Stomach smooth muscle (tissue), 2 donors: ENCODE measurements at regions not wholly inside any gene's neighbourhood (a gene's known extent, or its start where the extent isn't known, plus 50 kb on each side); places are given as distances from the start of the nearest gene placed in this dataset.

ENCODE experiments used
- H3K27ac ChIP-seq: one replicate; pipeline ENCODE4 v1.7.0; 2013; ENCODE audit warnings: mild to moderate bottlenecking, low read length, inconsistent platforms
- H3K27me3 ChIP-seq, 2 donors: one replicate each; pipeline ENCODE4 v1.7.0; 2013; ENCODE audit warnings: low read length in 2 of 2; ENCODE audit not compliant: insufficient read depth in 2 of 2, control insufficient read depth in 1 of 2
- H3K36me3 ChIP-seq, 2 donors: one replicate each; pipeline ENCODE4 v1.7.0; 2013; ENCODE audit warnings: low read length in 2 of 2; ENCODE audit not compliant: control insufficient read depth in 2 of 2, insufficient read depth in 2 of 2
- H3K4me1 ChIP-seq: one replicate; pipeline ENCODE4 v1.7.0; 2013; ENCODE audit warnings: low read length; ENCODE audit not compliant: control insufficient read depth, insufficient read depth
- H3K4me3 ChIP-seq, 2 donors: one replicate each; pipeline ENCODE4 v1.7.0; 2013; ENCODE audit warnings: low read length in 2 of 2
- H3K9ac ChIP-seq, 2 donors: one replicate each; pipeline ENCODE4 v1.7.0; 2013; ENCODE audit warnings: low read length in 2 of 2, mild to moderate bottlenecking in 1 of 2
- H3K9me3 ChIP-seq, 2 donors: one replicate each; pipeline ENCODE4 v1.7.0; 2013; ENCODE audit warnings: low read length in 2 of 2; ENCODE audit not compliant: control insufficient read depth in 2 of 2
- donor health status: healthy.
- donor health status: Pancreatic carcinoma.

DNA sequence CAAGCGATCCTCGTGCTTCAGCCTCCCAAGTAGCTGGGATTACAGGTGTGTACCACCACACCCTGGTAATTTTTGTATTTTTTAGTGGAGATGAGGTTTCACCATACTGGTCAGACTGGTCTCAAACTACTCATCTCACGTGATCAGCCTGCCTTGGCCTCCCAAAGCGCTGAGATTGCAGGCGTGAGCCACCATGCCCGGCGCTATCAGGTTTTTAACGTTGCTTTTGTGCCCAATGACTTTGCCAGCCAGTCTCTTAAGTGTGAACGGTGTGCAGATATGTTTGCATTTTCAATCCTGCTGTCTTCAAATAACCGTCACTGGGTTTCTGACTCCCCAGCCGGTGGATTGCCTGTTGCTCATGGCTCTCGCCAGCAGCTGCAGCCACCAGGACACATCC lies 201.8 kb upstream of the PPP2R2D start:
- Histone ChIP-seq H3K36me3 (no peaks in the 10 kb centered on the region), H3K9ac (no peak overlapping the region), H3K4me3 (no peak overlapping the region), H3K9me3 (no peaks in the 10 kb centered on the region), H3K27ac (no peak overlapping the region), H3K27me3 (peaks cover 0 to 8% of the 10 kb centered on the region in 2 donors), H3K4me1 (no peaks in the 10 kb centered on the region)

DNA sequence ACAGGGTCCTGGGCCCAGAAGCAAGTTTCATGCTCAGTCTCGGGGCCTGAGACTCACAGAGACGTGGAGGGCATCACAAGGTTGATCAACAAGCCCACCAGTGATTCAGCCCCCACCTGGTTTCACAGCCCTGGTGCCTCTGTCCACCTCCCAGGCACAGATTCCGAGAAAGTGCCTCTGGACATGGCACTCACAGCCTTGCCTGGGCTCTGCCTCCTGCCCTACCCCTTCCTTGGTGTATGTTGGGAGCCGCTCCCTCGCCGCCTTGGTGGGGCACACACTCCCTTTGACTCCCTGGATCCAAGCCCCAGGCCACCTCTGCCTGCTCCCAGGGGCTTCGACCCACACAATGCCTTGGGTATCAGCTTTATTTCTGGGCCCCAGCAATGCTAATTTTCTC lies 200.8 kb upstream of the PPP2R2D start:
- Histone ChIP-seq H3K9ac (no peak overlapping the region), H3K27me3 (peaks cover 0 to 8% of the 10 kb centered on the region in 2 donors), H3K36me3 (no peaks in the 10 kb centered on the region), H3K27ac (no peak overlapping the region), H3K9me3 (no peaks in the 10 kb centered on the region), H3K4me3 (no peak overlapping the region), H3K4me1 (no peaks in the 10 kb centered on the region)

DNA sequence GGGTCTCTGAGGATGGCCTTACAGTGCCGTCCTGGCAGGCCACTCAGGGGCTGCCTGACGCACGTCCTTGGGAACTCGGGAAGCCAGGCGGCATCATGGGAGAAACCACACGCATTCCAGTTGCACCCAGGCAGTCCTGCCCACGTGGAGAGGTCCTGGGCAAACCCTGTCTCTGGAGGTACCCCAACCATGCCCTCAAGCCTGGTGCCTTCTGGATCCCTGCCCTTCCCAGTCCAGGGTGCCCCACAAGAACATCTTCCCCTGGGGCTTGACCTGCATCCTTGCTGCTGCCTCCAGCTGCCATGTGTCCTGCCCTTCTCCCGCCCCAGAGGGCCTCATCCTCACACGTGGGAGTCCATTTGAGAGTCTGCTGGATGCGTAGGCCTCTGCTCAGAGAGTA lies 200.3 kb upstream of the PPP2R2D start:
- Histone ChIP-seq H3K27me3 (peaks cover 0 to 7% of the 10 kb centered on the region in 2 donors), H3K27ac (no peak overlapping the region), H3K9ac (no peak overlapping the region), H3K4me1 (no peaks in the 10 kb centered on the region), H3K9me3 (no peaks in the 10 kb centered on the region), H3K4me3 (no peak overlapping the region), H3K36me3 (no peaks in the 10 kb centered on the region)

DNA sequence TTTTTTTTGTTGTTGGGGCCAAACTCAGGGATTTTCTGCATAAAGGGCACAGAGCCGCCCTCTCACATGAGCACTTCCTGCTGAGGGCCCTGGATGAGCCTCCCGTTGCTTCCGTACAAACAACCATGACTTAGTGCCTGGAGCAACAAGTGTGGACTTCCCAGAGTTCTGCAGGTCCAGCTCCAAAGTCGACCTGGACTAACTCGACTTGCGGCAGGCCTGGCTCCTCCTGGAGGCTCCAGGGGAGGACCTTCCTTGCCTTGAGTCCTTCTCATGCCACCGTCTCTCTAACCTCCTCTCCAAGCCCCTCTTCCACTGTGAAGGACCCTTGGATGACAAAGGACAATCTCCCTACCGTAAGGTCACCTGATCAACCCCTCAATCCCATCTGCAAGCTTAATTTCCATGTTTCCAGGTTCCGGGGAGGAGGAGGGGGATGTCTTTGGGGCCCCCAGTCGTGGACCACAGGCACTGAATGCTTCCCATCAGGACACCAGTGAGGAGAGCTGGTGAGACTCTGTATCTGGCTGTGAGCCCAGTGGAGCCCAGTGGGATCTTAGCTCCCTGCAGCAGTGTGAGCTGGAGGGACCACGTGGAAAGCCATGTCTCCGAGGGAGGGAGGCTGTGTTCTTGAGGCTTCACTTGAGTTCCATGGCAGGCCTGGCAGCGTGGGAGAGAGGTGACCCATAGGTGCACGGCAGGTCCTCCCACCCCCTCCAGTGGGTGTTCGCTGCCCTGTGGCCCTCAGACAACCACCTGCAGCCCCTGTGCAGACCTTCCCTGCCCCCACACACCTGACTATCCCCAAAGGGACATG lies 199.5 kb upstream of the PPP2R2D start:
- Histone ChIP-seq H3K36me3 (no peaks in the 10 kb centered on the region), H3K9ac (no peak overlapping the region), H3K27ac (no peak overlapping the region), H3K4me3 (no peak overlapping the region), H3K9me3 (peaks cover 0 to 1% of the 10 kb centered on the region in 2 donors), H3K4me1 (no peaks in the 10 kb centered on the region), H3K27me3 (peaks cover 0 to 6% of the 10 kb centered on the region in 2 donors)

DNA sequence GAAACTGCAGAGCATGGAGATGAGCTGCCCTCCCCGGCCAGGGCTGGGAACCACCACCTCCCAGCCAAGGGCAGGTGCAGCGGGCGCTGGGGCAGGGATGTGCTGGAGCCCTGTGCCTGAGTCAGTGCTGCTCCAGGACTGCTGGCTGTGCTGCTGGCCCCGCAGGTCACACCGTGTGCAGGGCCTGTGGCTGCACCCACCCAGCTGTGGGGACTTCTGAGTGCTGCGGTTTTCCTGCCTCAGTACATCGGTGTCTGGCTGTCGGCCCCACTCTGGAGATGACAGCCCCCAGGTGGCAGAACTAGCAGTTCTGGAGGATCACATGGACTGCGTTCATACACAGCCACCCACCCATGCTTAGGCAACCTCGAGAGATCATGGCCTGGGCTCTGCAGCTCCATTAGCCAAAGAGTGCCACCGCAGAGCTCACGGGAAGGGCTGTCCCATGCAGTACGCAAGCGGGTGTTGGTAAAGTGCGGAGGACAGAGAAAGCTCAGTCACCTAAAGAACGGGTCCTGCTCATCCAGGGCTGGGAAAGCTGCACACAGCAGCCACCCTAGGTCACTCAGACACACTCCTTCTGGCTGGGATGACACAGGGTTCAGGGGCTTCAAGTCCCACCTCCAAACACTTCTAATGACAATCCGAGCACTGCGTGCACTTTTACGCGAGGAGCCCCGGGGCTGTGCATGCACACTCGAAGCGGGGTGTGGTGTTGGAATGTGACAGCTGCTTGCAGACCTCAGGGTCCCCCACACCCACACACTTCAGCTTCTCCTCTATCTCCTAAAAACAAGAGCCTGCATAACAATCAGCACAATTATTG lies 198.1 kb upstream of the PPP2R2D start:
- H3K4me1 ChIP-seq, result no peaks in the 10 kb centered on the region
- H3K27ac ChIP-seq, result no peak overlapping the region
- peaks cover 0 to 6% of the 10 kb centered on the region in 2 donors for H3K27me3 ChIP-seq
- no peak overlapping the region for H3K9ac ChIP-seq
- no peaks in the 10 kb centered on the region for H3K36me3 ChIP-seq
- no peak overlapping the region for H3K4me3 ChIP-seq
- H3K9me3 ChIP-seq, result peaks cover 6 to 14% of the 10 kb centered on the region in 2 donors

DNA sequence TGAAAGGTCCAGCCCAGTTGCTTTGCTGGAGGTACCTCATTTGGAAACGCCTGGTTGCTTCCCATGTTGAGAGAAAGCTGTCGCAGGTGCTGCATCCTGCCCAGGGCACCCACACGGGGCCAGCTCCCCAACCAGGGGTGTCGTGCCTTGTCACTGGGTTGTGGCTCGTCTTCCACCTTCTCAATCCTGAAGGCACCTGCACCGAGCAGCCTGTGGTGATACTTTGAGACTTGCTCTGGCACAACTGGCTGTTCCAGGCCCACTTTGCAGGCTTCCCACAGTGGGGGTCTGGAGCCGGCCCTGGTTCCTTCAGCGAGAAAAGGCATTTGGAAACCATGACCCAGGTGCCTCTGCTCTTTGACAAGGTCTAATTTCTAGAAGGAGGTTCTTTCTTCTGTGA lies 197.3 kb upstream of the PPP2R2D start:
- Histone ChIP-seq H3K9ac (no peak overlapping the region), H3K27ac (no peak overlapping the region), H3K9me3 (peaks cover 6 to 15% of the 10 kb centered on the region in 2 donors), H3K4me3 (no peak overlapping the region), H3K4me1 (no peaks in the 10 kb centered on the region), H3K36me3 (no peaks in the 10 kb centered on the region), H3K27me3 (peaks cover 0 to 6% of the 10 kb centered on the region in 2 donors)

DNA sequence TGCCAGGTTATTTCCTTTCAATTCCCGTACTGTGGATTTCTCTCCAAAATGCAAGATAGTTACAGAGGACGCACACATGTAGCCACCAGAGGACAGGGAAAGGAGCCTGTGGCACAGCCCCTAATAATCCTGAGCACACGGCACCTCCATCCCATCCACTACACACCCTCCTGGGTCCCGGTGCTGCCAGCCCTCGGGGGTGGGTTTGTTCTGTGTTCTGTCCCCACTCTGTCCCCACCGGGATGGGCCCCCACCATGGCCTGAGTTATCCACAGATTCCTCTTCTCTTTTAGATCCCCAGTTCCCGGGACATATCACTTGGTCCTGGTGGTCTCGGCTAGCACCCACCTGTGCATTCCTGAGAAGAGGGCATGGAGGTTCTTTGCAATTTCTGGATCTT lies 196.9 kb upstream of the PPP2R2D start:
- H3K36me3 ChIP-seq, result no peaks in the 10 kb centered on the region
- no peak overlapping the region for H3K9ac ChIP-seq
- H3K27ac ChIP-seq, result no peak overlapping the region
- H3K4me1 ChIP-seq, result no peaks in the 10 kb centered on the region
- no peak overlapping the region for H3K4me3 ChIP-seq
- peaks cover 0 to 6% of the 10 kb centered on the region in 2 donors for H3K27me3 ChIP-seq
- peaks cover 6 to 15% of the 10 kb centered on the region in 2 donors for H3K9me3 ChIP-seq

DNA sequence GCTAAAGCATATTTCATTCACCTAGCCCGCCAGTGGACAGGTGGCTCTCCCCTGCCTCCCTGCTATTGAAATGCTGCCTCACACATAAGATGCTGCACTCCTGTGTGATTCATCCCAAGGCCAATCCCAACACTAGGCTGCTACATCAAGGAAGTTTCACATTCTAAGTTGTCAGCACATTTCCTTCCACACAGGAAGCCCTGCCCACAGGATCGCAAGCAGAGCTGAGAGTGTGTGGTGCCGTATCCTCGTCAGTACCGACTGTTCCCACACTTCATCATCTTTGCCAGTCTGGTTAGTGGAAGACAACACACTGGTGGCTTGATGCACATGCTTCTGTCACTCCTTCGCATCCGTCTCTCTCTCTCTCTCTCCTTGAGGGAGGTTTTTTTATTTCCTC lies 194.3 kb upstream of the PPP2R2D start:
- Histone ChIP-seq H3K9me3 (peaks cover 6 to 15% of the 10 kb centered on the region in 2 donors), H3K4me3 (no peak overlapping the region), H3K4me1 (no peaks in the 10 kb centered on the region), H3K27me3 (peaks cover 0 to 5% of the 10 kb centered on the region in 2 donors), H3K27ac (no peak overlapping the region), H3K36me3 (no peaks in the 10 kb centered on the region), H3K9ac (no peak overlapping the region)

DNA sequence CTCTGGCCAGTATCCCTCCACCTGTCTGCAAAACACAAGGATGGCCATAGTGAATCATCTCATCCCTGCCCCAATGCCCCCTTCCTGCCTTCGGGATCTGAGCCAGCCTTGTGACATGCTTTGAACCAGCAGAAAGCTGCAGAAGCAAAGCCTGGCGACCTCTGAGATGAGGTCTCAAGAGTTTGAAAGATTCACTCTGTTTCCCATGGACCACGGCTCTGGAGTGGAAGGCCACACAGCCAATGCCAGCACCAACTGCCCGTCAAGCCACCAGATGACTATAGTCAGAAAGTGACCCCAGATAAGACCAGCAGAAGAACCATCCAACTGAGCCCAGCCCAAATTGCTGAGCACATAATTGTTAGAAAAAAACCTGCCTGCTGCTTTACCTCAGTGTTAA lies 193.9 kb upstream of the PPP2R2D start:
- peaks cover 0 to 5% of the 10 kb centered on the region in 2 donors for H3K27me3 ChIP-seq
- H3K4me1 ChIP-seq, result no peaks in the 10 kb centered on the region
- H3K9ac ChIP-seq, result no peak overlapping the region
- H3K4me3 ChIP-seq, result no peak overlapping the region
- no peaks in the 10 kb centered on the region for H3K36me3 ChIP-seq
- H3K9me3 ChIP-seq, result peaks cover 6 to 15% of the 10 kb centered on the region in 2 donors
- H3K27ac ChIP-seq, result no peak overlapping the region

DNA sequence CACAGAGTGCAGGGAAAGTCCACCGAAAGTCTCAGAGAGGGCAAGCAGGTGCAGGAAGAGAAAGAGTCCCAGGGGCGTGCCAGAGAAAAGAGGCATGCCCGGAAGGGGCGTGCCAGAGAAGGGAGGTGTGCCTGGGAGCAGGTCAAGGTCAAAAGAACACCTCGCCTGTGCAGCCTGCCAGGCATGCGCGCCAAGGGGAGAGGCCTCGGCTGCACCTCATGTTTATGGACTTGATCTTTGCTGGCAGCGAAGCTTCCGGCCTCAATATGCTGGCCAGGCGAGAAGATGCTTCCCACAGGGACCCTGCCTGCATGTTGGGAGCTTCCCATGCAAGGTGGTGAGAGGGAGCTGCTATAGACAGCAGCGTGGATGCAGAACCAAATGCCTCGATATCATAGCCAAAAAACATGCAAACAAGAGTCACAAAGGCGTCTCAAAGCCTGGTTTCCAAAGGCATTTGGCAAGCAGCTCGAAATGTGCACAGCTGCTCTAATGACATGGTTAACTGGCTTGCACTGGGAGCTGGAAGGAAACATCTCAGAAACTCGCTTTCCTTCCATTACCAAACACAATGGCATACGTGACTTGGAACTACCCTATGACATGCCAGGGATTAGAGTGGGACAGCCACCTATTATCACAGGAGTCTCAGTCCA lies 192.5 kb upstream of the PPP2R2D start:
- no peak overlapping the region for H3K9ac ChIP-seq

More for the DNA sequence above, 192.5 kb upstream of the PPP2R2D start:
- Histone ChIP-seq H3K9me3 (peaks cover 6 to 15% of the 10 kb centered on the region in 2 donors), H3K27ac (no peak overlapping the region), H3K36me3 (no peaks in the 10 kb centered on the region), H3K4me3 (no peak overlapping the region), H3K4me1 (no peaks in the 10 kb centered on the region), H3K27me3 (peaks cover 0 to 2% of the 10 kb centered on the region in 2 donors)
